ENCODE measurements at regions not wholly inside any gene's neighbourhood (a gene's known extent, or its start where the extent isn't known, plus 50 kb on each side); places are given as distances from the start of the nearest gene placed in this dataset.
"Not testable (repeated sequence)": the region's sequence is repeated elsewhere in the genome, so short reads cannot be mapped to it uniquely, and the experiment has no call there.

DNA sequence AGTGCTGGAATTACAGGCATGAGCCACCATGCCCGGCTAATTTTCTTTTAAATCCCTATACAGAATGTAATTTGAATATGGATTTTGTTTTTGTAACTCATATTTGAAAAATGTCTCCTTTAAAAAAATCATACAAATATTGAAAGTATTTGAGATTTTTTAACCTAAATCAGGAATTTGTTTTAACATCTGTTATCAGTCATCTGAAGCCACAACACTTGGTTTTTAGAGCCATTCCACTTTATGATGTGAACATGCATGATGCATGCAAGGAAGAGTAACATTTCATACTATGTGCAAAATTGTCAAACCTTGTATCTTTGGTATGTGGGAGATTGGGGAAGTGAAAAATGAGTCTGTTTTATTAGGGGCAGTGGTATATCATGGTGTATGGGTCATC lies 124.5 kb upstream of the AHI1 start:
- TF ChIP-seq CTCF (IDR thresholded peaks at IDR 0.05; ENCODE audit: low read depth, low read length, missing control alignments), result no peak
- H3K4me3 ChIP-seq (ENCODE audit: low read depth, low read length), result no peak overlapping the region
- no peak for DNase-seq (ENCODE audit: low read depth)

- no peak overlapping the region for H3K4me3 ChIP-seq (ENCODE audit: low read depth, low read length)
- TF ChIP-seq CTCF (IDR thresholded peaks at IDR 0.05; ENCODE audit: low read depth, low read length, missing control alignments), result no peak
- DNase-seq (ENCODE audit: low read depth), result no peak
Observed at GRCh38 chr6:135623979-135624378, 126.4 kb upstream of the AHI1 start.

GRCh38 chr6:135624402-135625295 lies 127.1 kb upstream of the AHI1 start:
- DNase-seq (ENCODE audit: low read depth), result no peak
- no peak for TF ChIP-seq CTCF (IDR thresholded peaks at IDR 0.05; ENCODE audit: low read depth, low read length, missing control alignments)
- no peak overlapping the region for H3K4me3 ChIP-seq (ENCODE audit: low read depth, low read length)

- not testable (repeated sequence) for DNase-seq (ENCODE audit: low read depth); H3K4me3 ChIP-seq (ENCODE audit: low read depth, low read length)
Observed at GRCh38 chr6:135626001-135626400, 128.5 kb upstream of the AHI1 start.

DNA sequence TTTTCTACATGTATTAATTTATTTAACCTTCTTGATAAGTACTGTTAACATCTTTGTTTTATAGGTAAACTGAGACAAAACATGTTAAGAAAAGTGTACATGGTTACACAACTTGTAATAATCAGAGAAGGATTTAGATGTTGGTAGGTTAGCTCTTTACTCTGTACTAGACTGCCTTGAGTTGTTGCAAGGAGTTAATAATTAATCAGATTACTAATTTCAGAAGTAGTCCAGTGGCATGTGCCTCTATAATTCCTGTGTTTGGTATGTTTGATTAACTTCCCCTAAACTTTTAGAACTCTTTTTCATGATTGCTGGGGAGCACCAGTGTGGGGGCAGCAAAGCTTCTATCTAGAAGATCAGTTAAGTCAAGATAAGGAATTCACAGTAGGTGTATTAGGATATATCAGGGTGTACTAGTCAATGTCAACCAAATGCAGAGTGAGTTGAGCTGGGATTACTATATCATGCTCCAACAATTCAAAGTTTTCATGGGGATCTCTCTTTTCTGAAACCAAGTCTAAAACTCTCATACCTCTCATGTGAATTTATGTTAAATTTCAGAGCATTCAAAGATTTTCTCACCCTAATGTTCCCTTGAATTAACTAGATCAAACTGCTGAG lies 129.7 kb upstream of the AHI1 start:
- H3K4me3 ChIP-seq (ENCODE audit: low read depth, low read length), result no peak overlapping the region
- no peak for DNase-seq (ENCODE audit: low read depth)
- no peak for TF ChIP-seq CTCF (IDR thresholded peaks at IDR 0.05; ENCODE audit: low read depth, low read length, missing control alignments)

DNA sequence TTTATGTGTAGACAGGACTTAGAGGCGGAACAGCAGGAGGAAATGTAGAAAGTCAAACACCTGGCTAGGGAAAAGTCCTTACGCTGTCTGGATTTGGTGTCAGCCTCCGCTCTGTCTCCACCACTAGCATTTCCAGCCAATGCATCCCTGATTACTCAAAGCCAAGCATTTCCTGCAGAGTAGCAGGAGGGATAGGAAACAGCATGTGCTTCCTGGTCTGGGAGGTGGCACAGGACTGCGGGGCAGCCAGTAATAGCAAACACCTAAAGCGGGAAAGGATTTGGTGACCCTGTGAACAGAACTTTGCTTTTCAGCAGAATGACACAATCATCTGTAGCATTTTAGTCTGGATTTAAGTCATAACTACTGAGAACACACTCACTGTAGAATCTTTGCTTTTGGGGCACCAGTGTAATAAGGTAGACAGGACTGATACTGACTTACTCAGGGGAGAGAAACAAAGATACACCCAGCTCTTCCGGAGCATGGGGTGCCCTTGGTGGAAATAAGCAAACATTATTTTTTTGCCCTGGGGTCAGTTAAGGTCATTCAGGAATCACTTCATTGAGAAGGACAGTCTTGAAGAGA lies 133.3 kb upstream of the AHI1 start:
- TF ChIP-seq CTCF (IDR thresholded peaks at IDR 0.05; ENCODE audit: low read depth, low read length, missing control alignments), result no peak
- no peak overlapping the region for H3K4me3 ChIP-seq (ENCODE audit: low read depth, low read length)
- no peak for DNase-seq (ENCODE audit: low read depth)

GRCh38 chr6:135631821-135632220 lies 134.3 kb upstream of the AHI1 start:
- H3K4me3 ChIP-seq (ENCODE audit: low read depth, low read length), result no peak overlapping the region
- DNase-seq (ENCODE audit: low read depth), result no peak
- TF ChIP-seq CTCF (IDR thresholded peaks at IDR 0.05; ENCODE audit: low read depth, low read length, missing control alignments), result no peak

Measured in GM12864 (cell line).